GM23338 (cell line): ENCODE measurements at regions not wholly inside any gene's neighbourhood (a gene's known extent, or its start where the extent isn't known, plus 50 kb on each side); places are given as distances from the start of the nearest gene placed in this dataset.

Experiments
- ATAC-seq: fragments of 200-7000 bp; cut with Tn5 transposase; 3 replicates; pipeline ENCODE4 v1.9.1; 2020
- DNase-seq: peaks from one replicate; pipeline ENCODE4 v3.0.0-alpha.2; 2015; ENCODE audit warnings: low spot score
- H2AFZ ChIP-seq: fragments of 200-600 bp; sonication (generic); 2 replicates; pipeline ENCODE4 v1.8.0; 2016; ENCODE audit warnings: antibody characterized with exemption, mild to moderate bottlenecking, moderate library complexity
- H3F3A ChIP-seq: fragments of 200-600 bp; sonication (generic); replicated peaks from 2 replicates; pipeline ENCODE4 v1.8.0; 2017; ENCODE audit warnings: antibody characterized with exemption, mixed run types, low read depth
- H3K27ac ChIP-seq: fragments of 200-600 bp; sonication (generic); 2 replicates; pipeline ENCODE4 v1.6.1; 2016; ENCODE audit warnings: low read depth
- H3K27me3 ChIP-seq: fragments of 200-600 bp; sonication (generic); 2 replicates; pipeline ENCODE4 v1.8.0; 2016; ENCODE audit warnings: mild to moderate bottlenecking, mixed run types, moderate library complexity; ENCODE audit not compliant: insufficient read depth
- H3K36me3 ChIP-seq: fragments of 200-600 bp; sonication (generic); 2 replicates; pipeline ENCODE4 v1.8.0; 2016; ENCODE audit warnings: mild to moderate bottlenecking; ENCODE audit not compliant: insufficient read depth
- H3K4me1 ChIP-seq: fragments of 200-600 bp; sonication (generic); 2 replicates; pipeline ENCODE4 v1.8.0; 2016; ENCODE audit warnings: mild to moderate bottlenecking, moderate library complexity; ENCODE audit not compliant: insufficient read depth
- H3K4me2 ChIP-seq: fragments of 200-600 bp; sonication (generic); 2 replicates; pipeline ENCODE4 v1.7.1; 2017; ENCODE audit warnings: mixed run types
- H3K4me3 ChIP-seq: fragments of 200-600 bp; sonication (generic); 2 replicates; pipeline ENCODE4 v1.6.1; 2016; ENCODE audit warnings: mixed run types
- H3K79me2 ChIP-seq: fragments of 200-600 bp; sonication (generic); replicated peaks from 2 replicates; pipeline ENCODE4 v1.8.0; 2017; ENCODE audit warnings: mild to moderate bottlenecking; ENCODE audit not compliant: insufficient read depth
- H3K9me2 ChIP-seq: fragments of 200-600 bp; sonication (generic); 2 replicates; pipeline ENCODE4 v1.8.0; 2017; ENCODE audit not compliant: insufficient read depth
- H4K20me1 ChIP-seq: fragments of 200-600 bp; sonication (generic); replicated peaks from 2 replicates; pipeline ENCODE4 v1.8.0; 2017; ENCODE audit warnings: mild to moderate bottlenecking; ENCODE audit not compliant: insufficient read depth
- H3K27ac Mint-ChIP-seq: 2 replicates; pipeline ENCODE4 v1.8.0; 2020; ENCODE audit warnings: inconsistent platforms, mild to moderate bottlenecking, moderate library complexity, mixed read lengths
- H3K27me3 Mint-ChIP-seq: 3 replicates; pipeline ENCODE4 v1.8.0; 2022; ENCODE audit warnings: low read depth, mild to moderate bottlenecking, moderate library complexity, mixed read lengths, inconsistent platforms; ENCODE audit not compliant: insufficient read depth, poor library complexity
- H3K36me3 Mint-ChIP-seq: 3 replicates; pipeline ENCODE4 v1.8.0; 2021; ENCODE audit warnings: low read depth, mild to moderate bottlenecking, inconsistent platforms, moderate library complexity, mixed read lengths
- H3K4me1 Mint-ChIP-seq: 3 replicates; pipeline ENCODE4 v1.8.0; 2020; ENCODE audit warnings: mild to moderate bottlenecking, inconsistent platforms, mixed read lengths
- H3K4me3 Mint-ChIP-seq: 3 replicates; pipeline ENCODE4 v1.8.0; 2021; ENCODE audit warnings: moderate library complexity, mild to moderate bottlenecking, inconsistent platforms, mixed read lengths
- H3K9me3 Mint-ChIP-seq: 3 replicates; pipeline ENCODE4 v1.8.0; 2020; ENCODE audit warnings: moderate library complexity, mild to moderate bottlenecking, inconsistent platforms, mixed read lengths
- CREB1 ChIP-seq: fragments of 250-450 bp; sonication (Bioruptor Pico); IDR thresholded peaks from 2 replicates; pipeline ENCODE4 v1.5.0; 2020; ENCODE audit warnings: low read depth, mild to moderate bottlenecking, moderate library complexity
- EZH2 ChIP-seq: fragments of 200-600 bp; sonication (generic); IDR thresholded peaks from one replicate; pipeline ENCODE4 v1.8.0; 2017; ENCODE audit warnings: antibody characterized with exemption, mild to moderate bottlenecking, low read depth; ENCODE audit not compliant: unreplicated experiment
- EZH2phosphoT487 ChIP-seq: fragments of 200-600 bp; sonication (generic); IDR thresholded peaks from one replicate; pipeline ENCODE4 v1.8.1; 2018; ENCODE audit warnings: antibody characterized with exemption; ENCODE audit not compliant: unreplicated experiment
- JUNB ChIP-seq: IDR thresholded peaks from one replicate; pipeline ENCODE4 v1.6.1; 2016; ENCODE audit warnings: antibody characterized with exemption; ENCODE audit not compliant: unreplicated experiment
- NANOG ChIP-seq: IDR thresholded peaks from 2 replicates; pipeline ENCODE4 v1.6.1; 2016; ENCODE audit warnings: antibody characterized with exemption, borderline replicate concordance
- POLR2AphosphoS5 ChIP-seq: IDR thresholded peaks from 2 replicates; pipeline ENCODE4 v1.6.1; 2016; ENCODE audit warnings: antibody characterized with exemption, low read depth
- STAT1 ChIP-seq: IDR thresholded peaks from one replicate; pipeline ENCODE4 v1.6.1; 2016; ENCODE audit warnings: antibody characterized with exemption; ENCODE audit not compliant: unreplicated experiment
- ZNF114 ChIP-seq: fragments of 250-450 bp; sonication (Bioruptor Pico); IDR thresholded peaks from 2 replicates; pipeline ENCODE4 v1.5.0; 2020; ENCODE audit warnings: mild to moderate bottlenecking, moderate library complexity
- ZNF331 ChIP-seq: fragments of 250-450 bp; sonication (Bioruptor Pico); IDR thresholded peaks from 2 replicates; pipeline ENCODE4 v1.5.0; 2020; ENCODE audit warnings: low read depth, mild to moderate bottlenecking, moderate library complexity
- TF ChIP-seq, protein P1 (sequence below): fragments of 250-450 bp; sonication (Bioruptor Pico); IDR thresholded peaks from 2 replicates; pipeline ENCODE4 v1.5.0; 2020; ENCODE audit warnings: mild to moderate bottlenecking, moderate library complexity
- TF ChIP-seq, protein P2 (sequence below), 2 experiments: fragments of 200-600 bp in 1 of 2; sonication (generic) in 1 of 2; conservative IDR thresholded peaks; 2 replicates each; pipeline versions ENCODE4 v1.5.1 to v1.6.1; 2016 to 2017; ENCODE audit warnings: antibody characterized with exemption in 2 of 2, low read depth in 2 of 2, mild to moderate bottlenecking in 2 of 2, moderate library complexity in 1 of 2
- TF ChIP-seq, protein P3 (sequence below): IDR thresholded peaks from 2 replicates; pipeline ENCODE4 v1.6.1; 2016; ENCODE audit warnings: antibody characterized with exemption
- TF ChIP-seq, protein P4 (sequence below): IDR thresholded peaks from one replicate; pipeline ENCODE4 v1.6.1; 2018; ENCODE audit warnings: antibody characterized with exemption; ENCODE audit not compliant: unreplicated experiment

DNA sequence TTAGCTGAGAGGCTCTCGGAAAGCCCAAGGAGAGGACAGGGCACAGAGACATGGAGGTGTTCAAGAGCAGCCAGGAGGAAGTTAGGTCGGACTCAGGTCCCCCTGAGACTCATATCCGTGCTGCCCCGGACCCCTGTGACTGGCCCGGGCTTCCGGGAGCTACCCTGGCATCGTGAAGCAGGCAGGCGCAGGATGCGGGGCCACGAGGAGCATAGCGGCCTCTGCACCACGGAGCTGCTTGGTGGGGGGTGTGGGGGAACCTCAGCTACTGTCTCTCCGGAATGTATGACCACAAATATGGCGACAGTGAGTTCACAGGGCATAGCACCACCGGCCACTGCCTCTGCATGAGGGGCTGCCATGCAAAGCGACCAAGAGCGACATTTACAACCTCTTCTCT is 112.2 kb upstream of the GUCA2B start:
- no peak overlapping the region for H3K4me3 ChIP-seq
- Mint-ChIP-seq H3K27ac (no peak overlapping the region), H3K36me3 (no peaks in the 10 kb centered on the region; the same call in 2 of the 3 replicates), H3K4me3 (no peak overlapping the region), H3K9me3 (no peaks in the 10 kb centered on the region), H3K27me3 (peaks cover 4% of the 10 kb centered on the region), H3K4me1 (peaks cover 10% of the 10 kb centered on the region)
- no peak overlapping the region; the same call in 1 of the 2 replicates for H2AFZ ChIP-seq
- H3K9me2 ChIP-seq: 0 out of 2 replicates have a peak, but pooled peaks cover 4% of the 10 kb centered on the region
- no peaks in the 10 kb centered on the region for H4K20me1 ChIP-seq
- H3K79me2 ChIP-seq: no peaks in the 10 kb centered on the region
- ATAC-seq: no peak
- no peaks in the 10 kb centered on the region for H3K36me3 ChIP-seq
- no peaks in the 10 kb centered on the region for H3K4me1 ChIP-seq
- H3F3A ChIP-seq: no peaks in the 10 kb centered on the region
- TF ChIP-seq, protein P1, sequence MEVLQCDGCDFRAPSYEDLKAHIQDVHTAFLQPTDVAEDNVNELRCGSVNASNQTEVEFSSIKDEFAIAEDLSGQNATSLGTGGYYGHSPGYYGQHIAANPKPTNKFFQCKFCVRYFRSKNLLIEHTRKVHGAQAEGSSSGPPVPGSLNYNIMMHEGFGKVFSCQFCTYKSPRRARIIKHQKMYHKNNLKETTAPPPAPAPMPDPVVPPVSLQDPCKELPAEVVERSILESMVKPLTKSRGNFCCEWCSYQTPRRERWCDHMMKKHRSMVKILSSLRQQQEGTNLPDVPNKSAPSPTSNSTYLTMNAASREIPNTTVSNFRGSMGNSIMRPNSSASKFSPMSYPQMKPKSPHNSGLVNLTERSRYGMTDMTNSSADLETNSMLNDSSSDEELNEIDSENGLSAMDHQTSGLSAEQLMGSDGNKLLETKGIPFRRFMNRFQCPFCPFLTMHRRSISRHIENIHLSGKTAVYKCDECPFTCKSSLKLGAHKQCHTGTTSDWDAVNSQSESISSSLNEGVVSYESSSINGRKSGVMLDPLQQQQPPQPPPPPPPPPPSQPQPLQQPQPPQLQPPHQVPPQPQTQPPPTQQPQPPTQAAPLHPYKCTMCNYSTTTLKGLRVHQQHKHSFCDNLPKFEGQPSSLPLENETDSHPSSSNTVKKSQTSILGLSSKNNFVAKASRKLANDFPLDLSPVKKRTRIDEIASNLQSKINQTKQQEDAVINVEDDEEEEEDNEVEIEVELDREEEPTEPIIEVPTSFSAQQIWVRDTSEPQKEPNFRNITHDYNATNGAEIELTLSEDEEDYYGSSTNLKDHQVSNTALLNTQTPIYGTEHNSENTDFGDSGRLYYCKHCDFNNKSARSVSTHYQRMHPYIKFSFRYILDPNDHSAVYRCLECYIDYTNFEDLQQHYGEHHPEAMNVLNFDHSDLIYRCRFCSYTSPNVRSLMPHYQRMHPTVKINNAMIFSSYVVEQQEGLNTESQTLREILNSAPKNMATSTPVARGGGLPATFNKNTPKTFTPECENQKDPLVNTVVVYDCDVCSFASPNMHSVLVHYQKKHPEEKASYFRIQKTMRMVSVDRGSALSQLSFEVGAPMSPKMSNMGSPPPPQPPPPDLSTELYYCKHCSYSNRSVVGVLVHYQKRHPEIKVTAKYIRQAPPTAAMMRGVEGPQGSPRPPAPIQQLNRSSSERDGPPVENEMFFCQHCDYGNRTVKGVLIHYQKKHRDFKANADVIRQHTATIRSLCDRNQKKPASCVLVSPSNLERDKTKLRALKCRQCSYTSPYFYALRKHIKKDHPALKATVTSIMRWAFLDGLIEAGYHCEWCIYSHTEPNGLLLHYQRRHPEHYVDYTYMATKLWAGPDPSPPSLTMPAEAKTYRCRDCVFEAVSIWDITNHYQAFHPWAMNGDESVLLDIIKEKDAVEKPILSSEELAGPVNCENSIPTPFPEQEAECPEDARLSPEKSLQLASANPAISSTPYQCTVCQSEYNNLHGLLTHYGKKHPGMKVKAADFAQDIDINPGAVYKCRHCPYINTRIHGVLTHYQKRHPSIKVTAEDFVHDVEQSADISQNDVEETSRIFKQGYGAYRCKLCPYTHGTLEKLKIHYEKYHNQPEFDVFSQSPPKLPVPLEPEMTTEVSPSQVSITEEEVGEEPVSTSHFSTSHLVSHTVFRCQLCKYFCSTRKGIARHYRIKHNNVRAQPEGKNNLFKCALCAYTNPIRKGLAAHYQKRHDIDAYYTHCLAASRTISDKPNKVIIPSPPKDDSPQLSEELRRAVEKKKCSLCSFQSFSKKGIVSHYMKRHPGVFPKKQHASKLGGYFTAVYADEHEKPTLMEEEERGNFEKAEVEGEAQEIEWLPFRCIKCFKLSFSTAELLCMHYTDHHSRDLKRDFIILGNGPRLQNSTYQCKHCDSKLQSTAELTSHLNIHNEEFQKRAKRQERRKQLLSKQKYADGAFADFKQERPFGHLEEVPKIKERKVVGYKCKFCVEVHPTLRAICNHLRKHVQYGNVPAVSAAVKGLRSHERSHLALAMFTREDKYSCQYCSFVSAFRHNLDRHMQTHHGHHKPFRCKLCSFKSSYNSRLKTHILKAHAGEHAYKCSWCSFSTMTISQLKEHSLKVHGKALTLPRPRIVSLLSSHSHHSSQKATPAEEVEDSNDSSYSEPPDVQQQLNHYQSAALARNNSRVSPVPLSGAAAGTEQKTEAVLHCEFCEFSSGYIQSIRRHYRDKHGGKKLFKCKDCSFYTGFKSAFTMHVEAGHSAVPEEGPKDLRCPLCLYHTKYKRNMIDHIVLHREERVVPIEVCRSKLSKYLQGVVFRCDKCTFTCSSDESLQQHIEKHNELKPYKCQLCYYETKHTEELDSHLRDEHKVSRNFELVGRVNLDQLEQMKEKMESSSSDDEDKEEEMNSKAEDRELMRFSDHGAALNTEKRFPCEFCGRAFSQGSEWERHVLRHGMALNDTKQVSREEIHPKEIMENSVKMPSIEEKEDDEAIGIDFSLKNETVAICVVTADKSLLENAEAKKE (CRISPR knock-in tag): no peak
- TF ChIP-seq POLR2AphosphoS5: no peak
- TF ChIP-seq CREB1: no peak
- no peak for TF ChIP-seq ZNF331
- TF ChIP-seq, protein P2, sequence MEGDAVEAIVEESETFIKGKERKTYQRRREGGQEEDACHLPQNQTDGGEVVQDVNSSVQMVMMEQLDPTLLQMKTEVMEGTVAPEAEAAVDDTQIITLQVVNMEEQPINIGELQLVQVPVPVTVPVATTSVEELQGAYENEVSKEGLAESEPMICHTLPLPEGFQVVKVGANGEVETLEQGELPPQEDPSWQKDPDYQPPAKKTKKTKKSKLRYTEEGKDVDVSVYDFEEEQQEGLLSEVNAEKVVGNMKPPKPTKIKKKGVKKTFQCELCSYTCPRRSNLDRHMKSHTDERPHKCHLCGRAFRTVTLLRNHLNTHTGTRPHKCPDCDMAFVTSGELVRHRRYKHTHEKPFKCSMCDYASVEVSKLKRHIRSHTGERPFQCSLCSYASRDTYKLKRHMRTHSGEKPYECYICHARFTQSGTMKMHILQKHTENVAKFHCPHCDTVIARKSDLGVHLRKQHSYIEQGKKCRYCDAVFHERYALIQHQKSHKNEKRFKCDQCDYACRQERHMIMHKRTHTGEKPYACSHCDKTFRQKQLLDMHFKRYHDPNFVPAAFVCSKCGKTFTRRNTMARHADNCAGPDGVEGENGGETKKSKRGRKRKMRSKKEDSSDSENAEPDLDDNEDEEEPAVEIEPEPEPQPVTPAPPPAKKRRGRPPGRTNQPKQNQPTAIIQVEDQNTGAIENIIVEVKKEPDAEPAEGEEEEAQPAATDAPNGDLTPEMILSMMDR (conservative IDR thresholded peaks at IDR 0.05; ENCODE audit: low read depth in 2 of 2): no peak
- TF ChIP-seq JUNB: no peak
- no peak for TF ChIP-seq ZNF114 (CRISPR knock-in tag)
- no peak for TF ChIP-seq EZH2phosphoT487
- no peak for TF ChIP-seq NANOG
- no peak for TF ChIP-seq STAT1
- TF ChIP-seq EZH2: no peak
- TF ChIP-seq, protein P3, sequence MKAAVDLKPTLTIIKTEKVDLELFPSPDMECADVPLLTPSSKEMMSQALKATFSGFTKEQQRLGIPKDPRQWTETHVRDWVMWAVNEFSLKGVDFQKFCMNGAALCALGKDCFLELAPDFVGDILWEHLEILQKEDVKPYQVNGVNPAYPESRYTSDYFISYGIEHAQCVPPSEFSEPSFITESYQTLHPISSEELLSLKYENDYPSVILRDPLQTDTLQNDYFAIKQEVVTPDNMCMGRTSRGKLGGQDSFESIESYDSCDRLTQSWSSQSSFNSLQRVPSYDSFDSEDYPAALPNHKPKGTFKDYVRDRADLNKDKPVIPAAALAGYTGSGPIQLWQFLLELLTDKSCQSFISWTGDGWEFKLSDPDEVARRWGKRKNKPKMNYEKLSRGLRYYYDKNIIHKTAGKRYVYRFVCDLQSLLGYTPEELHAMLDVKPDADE: no peak
- TF ChIP-seq, protein P4, sequence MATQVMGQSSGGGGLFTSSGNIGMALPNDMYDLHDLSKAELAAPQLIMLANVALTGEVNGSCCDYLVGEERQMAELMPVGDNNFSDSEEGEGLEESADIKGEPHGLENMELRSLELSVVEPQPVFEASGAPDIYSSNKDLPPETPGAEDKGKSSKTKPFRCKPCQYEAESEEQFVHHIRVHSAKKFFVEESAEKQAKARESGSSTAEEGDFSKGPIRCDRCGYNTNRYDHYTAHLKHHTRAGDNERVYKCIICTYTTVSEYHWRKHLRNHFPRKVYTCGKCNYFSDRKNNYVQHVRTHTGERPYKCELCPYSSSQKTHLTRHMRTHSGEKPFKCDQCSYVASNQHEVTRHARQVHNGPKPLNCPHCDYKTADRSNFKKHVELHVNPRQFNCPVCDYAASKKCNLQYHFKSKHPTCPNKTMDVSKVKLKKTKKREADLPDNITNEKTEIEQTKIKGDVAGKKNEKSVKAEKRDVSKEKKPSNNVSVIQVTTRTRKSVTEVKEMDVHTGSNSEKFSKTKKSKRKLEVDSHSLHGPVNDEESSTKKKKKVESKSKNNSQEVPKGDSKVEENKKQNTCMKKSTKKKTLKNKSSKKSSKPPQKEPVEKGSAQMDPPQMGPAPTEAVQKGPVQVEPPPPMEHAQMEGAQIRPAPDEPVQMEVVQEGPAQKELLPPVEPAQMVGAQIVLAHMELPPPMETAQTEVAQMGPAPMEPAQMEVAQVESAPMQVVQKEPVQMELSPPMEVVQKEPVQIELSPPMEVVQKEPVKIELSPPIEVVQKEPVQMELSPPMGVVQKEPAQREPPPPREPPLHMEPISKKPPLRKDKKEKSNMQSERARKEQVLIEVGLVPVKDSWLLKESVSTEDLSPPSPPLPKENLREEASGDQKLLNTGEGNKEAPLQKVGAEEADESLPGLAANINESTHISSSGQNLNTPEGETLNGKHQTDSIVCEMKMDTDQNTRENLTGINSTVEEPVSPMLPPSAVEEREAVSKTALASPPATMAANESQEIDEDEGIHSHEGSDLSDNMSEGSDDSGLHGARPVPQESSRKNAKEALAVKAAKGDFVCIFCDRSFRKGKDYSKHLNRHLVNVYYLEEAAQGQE: no peak
- H3K4me2 ChIP-seq: no peak overlapping the region
- peaks cover 6% of the 10 kb centered on the region; the same call in 1 of the 2 replicates for H3K27me3 ChIP-seq
- no peak for DNase-seq
- H3K27ac ChIP-seq: no peak overlapping the region
